ENCODE measurements at regions not wholly inside any gene's neighbourhood (a gene's known extent, or its start where the extent isn't known, plus 50 kb on each side); places are given as distances from the start of the nearest gene placed in this dataset.

DNA sequence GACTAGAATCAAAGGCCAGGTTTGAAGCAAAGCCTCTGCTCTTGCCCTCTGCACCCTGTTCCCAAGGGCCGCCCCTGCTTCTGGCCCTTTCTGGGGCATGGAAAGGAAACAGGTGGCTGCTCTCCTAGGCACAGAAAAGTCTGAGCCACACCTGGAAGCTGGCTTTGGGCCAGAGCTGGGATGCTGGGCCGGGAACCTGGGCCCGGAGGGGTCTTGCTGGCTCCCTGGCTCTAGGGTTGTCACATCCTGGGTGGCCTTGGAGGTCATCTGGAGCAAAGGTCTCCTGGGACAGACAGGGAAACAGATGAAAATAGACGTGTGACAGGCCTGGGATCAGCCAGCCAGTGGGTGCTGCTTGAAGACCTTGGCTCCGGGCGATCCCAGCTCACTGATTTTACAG lies 74.1 kb upstream of the LHX1 start (continued):
- TF ChIP-seq ZNF354C (tag by site-specific recombination; IDR thresholded peaks at IDR 0.05; ENCODE audit: borderline replicate concordance, low read depth) (no peak), ZSCAN23 (tag by site-specific recombination; IDR thresholded peaks at IDR 0.05) (no peak), ZNF677 (tag by site-specific recombination; IDR thresholded peaks at IDR 0.05) (no peak), KLF16 (tag by site-specific recombination; IDR thresholded peaks at IDR 0.05) (no peak), ZNF223 (tag by site-specific recombination; IDR thresholded peaks at IDR 0.05) (no peak), ZFP3 (tag by site-specific recombination; IDR thresholded peaks at IDR 0.05; ENCODE audit: low read depth) (no peak), ZNF132 (tag by site-specific recombination; IDR thresholded peaks at IDR 0.05; ENCODE audit: borderline replicate concordance) (no peak), ZNF292 (tag by site-specific recombination; IDR thresholded peaks at IDR 0.05; ENCODE audit: borderline replicate concordance, low read depth) (no peak), OVOL3 (tag by site-specific recombination; IDR thresholded peaks at IDR 0.05) (no peak), ZNF433 (tag by site-specific recombination; IDR thresholded peaks at IDR 0.05; ENCODE audit: low read depth) (no peak), HOXD13 (CRISPR knock-in tag; IDR thresholded peaks at IDR 0.05; ENCODE audit: borderline replicate concordance) (no peak)

- CTCF ChIA-PET: interaction anchor here (0.7 to 0.9 kb wide), 2 partner anchors 19 to 206 kb away, joined by 3 to 5 read pairs; no protein-coding TSS in a partner anchor
- H3K9me3 ChIP-seq (ENCODE audit: control insufficient read depth, insufficient read depth, low read depth, low read length): no peaks in the 10 kb centered on the region
Measured at GRCh38 chr17:36863676-36864612, 73.3 kb upstream of the LHX1 start.

GRCh38 chr17:36864827-36865430 lies 72.3 kb upstream of the LHX1 start:
- POLR2A ChIA-PET: interaction anchor here (1.7 kb wide), 1 partner anchor 71 kb away, joined by 7 read pairs; no protein-coding TSS in a partner anchor
- TF ChIP-seq ZNF660 (tag by site-specific recombination; IDR thresholded peaks at IDR 0.05) (no peak), ZBTB44 (tag by site-specific recombination; IDR thresholded peaks at IDR 0.05) (no peak), PRDM2 (tag by site-specific recombination; IDR thresholded peaks at IDR 0.05; ENCODE audit: borderline replicate concordance) (no peak), ZNF585B (tag by site-specific recombination; IDR thresholded peaks at IDR 0.05) (no peak), KLF16 (tag by site-specific recombination; IDR thresholded peaks at IDR 0.05) (no peak), ZNF596 (tag by site-specific recombination; IDR thresholded peaks at IDR 0.05) (no peak), ZEB2 (tag by site-specific recombination; IDR thresholded peaks at IDR 0.05) (no peak), ZNF792 (tag by site-specific recombination; IDR thresholded peaks at IDR 0.05) (no peak), ZNF174 (tag by site-specific recombination; IDR thresholded peaks at IDR 0.05) (no peak), HOXD13 (CRISPR knock-in tag; IDR thresholded peaks at IDR 0.05; ENCODE audit: borderline replicate concordance) (no peak)
- TF ChIP-seq, protein P1, sequence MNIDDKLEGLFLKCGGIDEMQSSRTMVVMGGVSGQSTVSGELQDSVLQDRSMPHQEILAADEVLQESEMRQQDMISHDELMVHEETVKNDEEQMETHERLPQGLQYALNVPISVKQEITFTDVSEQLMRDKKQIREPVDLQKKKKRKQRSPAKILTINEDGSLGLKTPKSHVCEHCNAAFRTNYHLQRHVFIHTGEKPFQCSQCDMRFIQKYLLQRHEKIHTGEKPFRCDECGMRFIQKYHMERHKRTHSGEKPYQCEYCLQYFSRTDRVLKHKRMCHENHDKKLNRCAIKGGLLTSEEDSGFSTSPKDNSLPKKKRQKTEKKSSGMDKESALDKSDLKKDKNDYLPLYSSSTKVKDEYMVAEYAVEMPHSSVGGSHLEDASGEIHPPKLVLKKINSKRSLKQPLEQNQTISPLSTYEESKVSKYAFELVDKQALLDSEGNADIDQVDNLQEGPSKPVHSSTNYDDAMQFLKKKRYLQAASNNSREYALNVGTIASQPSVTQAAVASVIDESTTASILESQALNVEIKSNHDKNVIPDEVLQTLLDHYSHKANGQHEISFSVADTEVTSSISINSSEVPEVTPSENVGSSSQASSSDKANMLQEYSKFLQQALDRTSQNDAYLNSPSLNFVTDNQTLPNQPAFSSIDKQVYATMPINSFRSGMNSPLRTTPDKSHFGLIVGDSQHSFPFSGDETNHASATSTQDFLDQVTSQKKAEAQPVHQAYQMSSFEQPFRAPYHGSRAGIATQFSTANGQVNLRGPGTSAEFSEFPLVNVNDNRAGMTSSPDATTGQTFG (tag by site-specific recombination; IDR thresholded peaks at IDR 0.05; ENCODE audit: borderline replicate concordance): no peak

More at GRCh38 chr17:36863676-36864612, 73.3 kb upstream of the LHX1 start:
- Histone ChIP-seq H3K36me3 (ENCODE audit: control insufficient read depth in 2 of 2, insufficient read depth in 1 of 2, low read length in 2 of 2) (no peaks in the 10 kb centered on the region), H3K4me1 (ENCODE audit: control insufficient read depth, insufficient read depth, low read length) (no peaks in the 10 kb centered on the region), H3K27ac (ENCODE audit: extremely low read depth, low read depth, low read length) (no peak overlapping the region), H3K4me3 (ENCODE audit: low read depth, low read length) (no peak overlapping the region)
- TF ChIP-seq ZNF10 (tag by site-specific recombination; IDR thresholded peaks at IDR 0.05): no peak
- peak; percentile 61 for TF ChIP-seq ZIC2 (tag by site-specific recombination; IDR thresholded peaks at IDR 0.05)
- POLR2A ChIA-PET: interaction anchor here (0.6 to 1.7 kb wide), 3 partner anchors 15 to 85 kb away, joined by 3 to 7 read pairs (median 3); partner anchors contain the start of gene AATF

More at GRCh38 chr17:36864827-36865430, 72.3 kb upstream of the LHX1 start:
- Histone ChIP-seq H3K4me1 (ENCODE audit: control insufficient read depth, insufficient read depth, low read length) (no peaks in the 10 kb centered on the region), H3K9me3 (ENCODE audit: control insufficient read depth, insufficient read depth, low read depth, low read length) (no peaks in the 10 kb centered on the region), H3K36me3 (ENCODE audit: control insufficient read depth in 2 of 2, insufficient read depth in 1 of 2, low read length in 2 of 2) (no peaks in the 10 kb centered on the region), H3K4me3 (ENCODE audit: low read depth, low read length) (no peak overlapping the region), H3K27ac (ENCODE audit: extremely low read depth, low read depth, low read length) (no peak overlapping the region)
- CTCF ChIA-PET: interaction anchor here (0.6 to 1.6 kb wide), 3 partner anchors 79 to 286 kb away, joined by 3 to 6 read pairs (median 3); no protein-coding TSS in a partner anchor

All from HEK293 (cell line).